HG02884 (cell line): ENCODE measurements at regions not wholly inside any gene's neighbourhood (a gene's known extent, or its start where the extent isn't known, plus 50 kb on each side); places are given as distances from the start of the nearest gene placed in this dataset.
"Not testable (repeated sequence)": the region's sequence is repeated elsewhere in the genome, so short reads cannot be mapped to it uniquely, and the experiment has no call there.

Experiments
- ATAC-seq: cut with Tn5 transposase; IDR thresholded peaks from one replicate; pipeline ENCODE4 v1.9.1; 2021; ENCODE audit warnings: mild to moderate bottlenecking, moderate library complexity; ENCODE audit not compliant: unreplicated experiment

GRCh38 chr6:179340-179950 is 112.8 kb upstream of the DUSP22 start:
- ATAC-seq = no peak

- ATAC-seq = not testable (repeated sequence)
These were observed 112.1 kb upstream of the DUSP22 start for GRCh38 chr6:180091-180694.

DNA sequence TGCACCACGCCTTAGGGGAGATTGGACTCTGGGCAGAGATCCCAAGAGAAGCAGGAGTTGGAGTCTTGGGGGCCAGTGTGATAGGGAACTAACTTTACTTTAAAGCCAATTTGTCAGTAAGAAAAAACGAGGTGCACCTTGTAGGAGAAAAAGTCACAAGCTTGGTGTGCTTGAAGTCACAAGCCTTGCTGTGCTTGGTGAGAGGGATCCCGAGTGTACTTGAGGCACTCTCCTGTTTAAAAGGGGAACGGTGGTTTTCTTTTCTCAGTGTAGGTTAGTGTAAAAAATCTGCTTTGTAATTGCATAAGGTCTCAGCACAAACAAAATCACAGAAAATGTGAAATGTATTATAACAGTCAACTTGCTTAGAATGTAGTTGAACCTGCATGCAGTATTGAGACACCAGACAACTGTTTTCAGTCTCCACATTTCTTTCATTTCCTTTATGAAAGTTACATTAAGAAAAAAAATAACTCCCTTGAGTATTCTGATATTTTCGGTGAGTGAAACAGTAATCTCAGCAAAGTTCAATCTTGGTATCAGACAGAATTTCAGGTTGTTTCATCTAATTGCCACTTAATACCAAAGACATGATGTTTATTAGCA is 111.1 kb upstream of the DUSP22 start:
- no peak for ATAC-seq

DNA sequence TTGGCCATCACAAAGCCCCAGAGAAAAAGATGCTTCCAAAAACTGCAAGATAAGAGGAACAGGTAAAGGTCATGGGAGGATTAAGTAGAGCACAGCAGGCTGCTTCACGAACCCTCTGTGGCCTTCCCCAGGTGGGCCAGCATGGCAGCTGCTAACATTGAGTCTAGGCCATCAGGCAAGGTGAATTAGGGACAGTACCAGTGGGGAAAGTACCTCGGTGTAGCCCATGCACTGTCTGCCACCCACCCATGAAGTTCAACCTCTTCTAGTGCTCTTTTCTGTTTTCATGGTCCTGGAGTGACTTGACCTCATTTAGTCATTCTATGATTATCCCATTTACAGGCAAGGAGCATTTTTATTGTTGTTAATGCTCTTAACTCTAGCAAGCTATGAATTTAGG is 108.6 kb upstream of the DUSP22 start:
- ATAC-seq = peak; percentile 53

- ATAC-seq = no peak
These were observed 108.1 kb upstream of the DUSP22 start for GRCh38 chr6:184161-184700.

DNA sequence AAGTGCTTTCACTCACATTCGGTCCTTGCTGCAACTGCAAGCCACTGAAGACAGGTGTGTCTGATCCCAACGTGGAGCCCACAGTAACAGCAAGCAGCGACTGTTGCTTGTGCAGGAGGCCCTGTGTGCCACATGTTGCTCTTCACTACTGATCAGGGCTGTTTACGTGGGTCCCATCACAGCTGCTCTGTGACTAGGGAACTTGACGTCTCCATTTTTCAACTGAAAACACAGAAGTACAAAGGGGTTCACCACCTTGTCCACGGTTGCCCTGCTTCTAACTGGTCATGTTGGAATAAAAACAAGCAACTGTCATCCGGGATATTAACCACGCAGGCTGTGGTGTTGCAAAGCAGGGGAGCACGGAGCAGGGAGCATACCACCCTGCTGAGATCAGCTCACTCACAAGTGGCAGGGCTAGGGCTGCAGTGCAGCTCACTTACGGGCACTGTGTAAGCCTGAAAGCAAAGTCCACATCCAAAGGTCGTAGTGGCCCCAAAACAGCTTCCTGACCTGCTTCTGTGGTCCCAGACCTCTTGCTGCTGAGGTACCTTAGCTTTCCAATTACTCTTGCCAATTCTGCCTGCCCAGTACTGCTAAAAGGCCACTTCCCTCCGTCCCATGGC is 105.8 kb upstream of the DUSP22 start:
- ATAC-seq = no peak

DNA sequence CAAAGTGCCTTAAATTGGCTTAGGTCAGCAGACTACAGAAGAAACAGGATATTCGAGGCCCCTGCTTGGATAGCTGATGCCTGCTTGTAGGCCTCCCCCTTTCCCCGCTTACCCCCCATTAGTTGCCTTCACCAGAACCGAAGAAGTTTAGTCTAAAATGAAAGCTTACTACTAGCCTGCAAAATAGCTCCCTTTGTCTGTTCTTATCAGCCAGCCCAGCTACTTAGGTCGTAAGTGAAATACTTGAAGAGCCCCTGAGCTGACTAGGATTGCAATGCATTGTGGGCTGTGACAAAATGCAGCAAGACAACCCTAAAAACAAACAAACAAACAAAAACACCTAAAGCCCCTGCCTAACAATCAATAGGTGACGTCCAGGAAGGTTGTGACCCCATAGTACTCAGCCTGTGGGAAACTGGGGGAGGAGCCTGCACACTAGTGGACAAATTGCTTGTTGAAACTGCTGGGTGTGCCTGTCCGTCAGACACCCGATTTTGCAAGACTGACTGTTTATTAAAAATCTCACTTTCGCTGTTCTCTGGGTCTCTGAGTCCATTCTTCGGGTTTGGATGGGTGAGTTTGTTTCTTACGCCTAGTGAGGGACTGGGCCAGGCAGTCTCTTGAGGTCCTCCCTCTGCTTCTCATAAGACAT is 105.0 kb upstream of the DUSP22 start:
- no peak for ATAC-seq

DNA sequence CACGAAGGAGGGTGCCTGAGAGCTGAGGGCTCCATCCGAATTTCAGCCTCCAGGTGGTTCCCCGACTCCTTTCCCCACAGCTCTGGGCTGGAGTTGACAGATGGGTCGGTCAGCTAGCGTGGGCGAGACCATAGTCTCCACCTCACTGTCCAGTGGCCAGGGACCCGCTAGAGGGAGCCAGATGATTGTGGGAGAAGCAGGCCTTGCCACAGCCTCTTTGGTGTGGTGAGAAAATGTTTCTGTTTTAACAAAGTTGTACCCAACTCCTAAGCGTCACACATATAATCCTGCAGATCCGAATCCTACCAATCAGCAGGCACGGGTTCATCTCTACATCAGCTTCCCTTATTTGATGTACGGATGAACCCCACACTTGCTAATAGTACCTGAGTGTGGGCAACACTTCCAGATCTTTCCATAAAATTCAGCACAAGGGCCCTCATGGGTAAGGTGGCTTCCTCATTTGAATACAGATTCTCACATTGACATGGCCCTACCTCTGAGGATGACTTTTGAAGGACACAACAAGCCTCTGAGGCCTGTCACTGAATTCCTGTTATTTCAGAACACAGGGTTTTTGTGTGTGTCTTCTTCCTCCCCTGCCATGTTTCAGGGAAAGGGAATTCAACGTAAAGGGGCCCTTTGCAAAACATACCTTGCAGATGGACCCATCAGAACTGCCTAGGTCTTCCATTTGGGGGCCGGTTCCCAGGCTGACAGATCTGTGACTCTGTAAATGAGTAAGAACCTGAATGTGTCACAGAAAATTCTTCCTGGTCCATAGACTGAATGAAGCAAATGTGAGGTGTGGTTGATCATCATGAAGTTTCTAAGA is 103.2 kb upstream of the DUSP22 start:
- ATAC-seq = peak; percentile 57

GRCh38 chr6:189676-190075 is 102.6 kb upstream of the DUSP22 start:
- ATAC-seq = peak; percentile 11

- ATAC-seq = no peak
These were observed 101.5 kb upstream of the DUSP22 start for GRCh38 chr6:190596-191395.

DNA sequence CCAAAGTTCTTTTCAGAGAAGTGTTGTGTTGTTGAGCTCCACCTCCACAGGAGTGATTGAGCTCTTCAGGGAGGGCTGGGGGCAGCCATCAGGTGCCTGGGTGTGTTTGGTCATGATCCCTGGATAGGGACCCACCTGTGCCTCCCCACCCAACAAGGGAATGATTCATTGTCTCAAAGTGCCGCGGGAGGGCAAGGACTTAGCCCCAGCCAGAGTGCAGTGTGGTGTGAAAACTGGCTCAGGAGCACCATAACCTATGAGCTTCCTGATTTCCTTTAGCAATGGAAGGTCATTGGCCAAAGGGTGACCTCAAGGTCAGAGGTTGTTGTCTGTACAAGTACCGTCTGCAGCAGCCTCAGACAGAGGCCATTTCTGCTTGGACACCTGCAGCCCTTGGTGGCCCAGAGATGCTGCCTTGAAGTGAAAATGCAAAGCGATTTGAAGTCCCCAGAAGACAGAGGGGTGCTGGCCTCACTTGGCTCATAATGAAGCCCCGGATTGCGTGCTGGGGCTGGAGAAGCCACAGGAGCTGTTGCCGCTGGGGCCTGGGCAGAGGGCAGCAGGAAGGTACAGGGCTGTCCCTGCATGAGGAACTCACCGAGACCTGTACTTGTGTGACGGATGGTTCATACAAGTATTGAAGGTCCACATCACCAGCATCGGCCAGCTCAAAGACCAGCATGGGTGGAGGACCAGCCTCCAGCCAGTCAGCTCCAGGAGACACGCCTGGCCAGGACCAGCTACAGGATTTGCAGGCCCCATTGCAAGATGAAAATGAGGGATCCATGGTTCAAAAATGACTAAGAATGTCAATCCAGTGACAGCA is 100.6 kb upstream of the DUSP22 start:
- no peak for ATAC-seq

DNA sequence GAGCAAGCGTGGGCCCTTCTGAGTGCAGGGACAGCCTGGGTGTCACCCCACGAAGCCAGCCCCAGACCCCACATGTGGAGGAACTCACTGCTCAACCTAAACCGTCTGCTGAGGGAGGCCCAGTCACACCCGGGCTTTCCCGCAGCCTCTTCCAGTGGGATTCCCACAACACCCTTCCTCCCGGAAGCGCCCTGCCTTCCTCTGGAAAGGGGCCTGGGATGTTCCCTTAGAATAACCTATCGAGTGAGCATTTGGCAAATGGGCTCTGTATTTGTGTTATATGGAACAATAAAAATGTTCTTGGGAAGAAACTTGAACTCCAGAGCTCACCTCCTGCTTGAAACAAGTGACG is 100.0 kb upstream of the DUSP22 start:
- no peak for ATAC-seq

- ATAC-seq = no peak
These were observed 99.1 kb upstream of the DUSP22 start for GRCh38 chr6:193180-193579.

GRCh38 chr6:193773-194310 is 98.4 kb upstream of the DUSP22 start:
- ATAC-seq = no peak

DNA sequence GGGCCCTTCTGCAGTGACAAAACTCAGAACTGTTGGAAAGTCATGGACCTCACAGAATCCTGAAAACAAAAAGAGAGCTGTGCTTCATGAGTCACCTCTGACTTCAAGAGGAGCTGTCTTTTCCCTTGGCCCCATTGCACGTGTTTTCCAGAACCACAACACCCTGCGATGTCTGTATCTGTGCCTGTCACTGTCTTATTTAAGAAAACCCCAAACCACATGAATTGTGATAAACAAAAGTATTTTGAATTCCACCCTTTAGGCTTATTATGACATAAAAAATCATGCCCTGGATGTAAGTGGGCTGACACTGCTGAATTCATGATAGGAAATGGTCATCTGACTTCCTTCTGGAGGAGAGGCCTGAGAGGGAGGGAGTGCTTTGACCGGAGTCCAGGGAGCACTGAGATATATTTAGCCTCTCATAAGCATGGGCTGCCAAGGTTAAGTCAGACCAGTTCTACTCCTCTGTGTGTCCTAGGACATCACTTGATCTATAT is 96.4 kb upstream of the DUSP22 start:
- ATAC-seq = no peak

DNA sequence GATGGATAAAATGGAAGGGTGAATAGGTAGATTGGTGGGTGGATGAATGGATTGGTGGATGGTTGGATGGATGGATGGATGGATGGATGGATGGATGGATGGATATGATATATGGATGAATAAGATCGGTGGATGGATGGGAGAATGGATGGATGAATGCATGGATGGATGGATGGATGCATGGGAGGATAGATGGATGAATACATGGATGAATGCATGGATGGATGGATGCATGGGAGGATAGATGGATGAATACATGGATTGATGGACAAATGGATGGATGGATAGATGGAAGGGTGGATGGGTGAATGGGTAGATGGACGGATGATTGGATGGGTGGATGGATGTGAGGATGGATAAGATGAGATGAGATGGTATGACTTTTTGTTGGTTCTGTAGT is 95.7 kb upstream of the DUSP22 start:
- ATAC-seq = no peak

- no peak for ATAC-seq
These were observed 88.6 kb upstream of the DUSP22 start for GRCh38 chr6:203661-204060.

DNA sequence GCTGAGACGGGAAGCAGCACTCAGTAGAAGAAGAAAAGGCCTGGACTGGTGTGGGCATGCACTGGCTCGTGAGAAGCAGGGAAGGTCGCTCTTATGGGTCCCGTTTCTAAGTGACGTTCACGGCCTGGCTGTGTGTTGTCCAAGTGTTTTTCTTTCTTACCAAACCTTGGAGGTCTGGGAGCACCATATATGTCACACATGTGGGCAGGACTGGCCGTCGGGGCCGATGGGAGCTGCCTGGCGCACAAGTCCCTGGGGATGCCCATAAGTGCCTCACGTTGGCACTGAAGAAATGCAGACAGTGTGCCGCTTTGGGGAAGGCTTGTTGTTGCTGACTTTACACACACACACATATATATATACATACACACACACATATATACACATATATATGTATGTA is 86.0 kb upstream of the DUSP22 start:
- no peak for ATAC-seq
